K562 (cell line): ENCODE measurements at regions not wholly inside any gene's neighbourhood (a gene's known extent, or its start where the extent isn't known, plus 50 kb on each side); places are given as distances from the start of the nearest gene placed in this dataset.

Source experiments
- ATAC-seq: fragments of 200-7000 bp; cut with Tn5 transposase; 3 replicates; pipeline ENCODE4 v1.9.1; 2020; ENCODE audit warnings: moderate library complexity
- BruUV-seq: library from RNA; stranded (reverse); fragments of 400-500 nt; replicated peaks from 2 replicates; lab custom pipeline; 2021; lab: Mats Ljungman, UMichigan
- CTCF ChIA-PET: fragments of 300-600 bp; formaldehyde crosslinking; extraction: SDS; loops from one replicate; lab custom pipeline; 2021; ENCODE audit warnings: low intra/inter-chr PET ratio; lab: Yijun Ruan, JAX
- POLR2A ChIA-PET: fragments of 300-600, 350-650 bp; sonication (Branson Sonifier 250); formaldehyde crosslinking; extraction: SDS; loops from one replicate; lab custom pipeline; 2021; ENCODE audit warnings: antibody characterized with exemption, inconsistent platforms; lab: Yijun Ruan, JAX
- DNase-seq, 4 experiments: peaks; one replicate each; pipeline versions ENCODE4 v3.0.0 to v3.0.0-alpha.2; 2011 to 2018; ENCODE audit warnings: low spot score in 3 of 4, mixed read lengths in 3 of 4; ENCODE audit errors: extremely low read depth in 1 of 4
- FAIRE-seq: peaks from 2 replicates; lab custom pipeline; 2011; peaks lifted over from hg19 to GRCh38; lab: Jason Lieb, UNC
- H2AFZ ChIP-seq: 2 replicates; pipeline ENCODE4 v1.6.0; 2011; ENCODE audit warnings: low read depth, low read length, control low read depth, inconsistent platforms
- H3K27ac ChIP-seq: fragments of 200-600 bp; 3 replicates; pipeline ENCODE4 v1.8.0; 2011; ENCODE audit warnings: low read depth, mild to moderate bottlenecking, control low read depth, inconsistent platforms, low read length, moderate library complexity, mixed read lengths; ENCODE audit errors: extremely low read depth
- H3K27me3 ChIP-seq, 2 experiments: fragments of 300-600 bp in 1 of 2; 2 replicates in 1 of 2; 3 replicates in 1 of 2; pipeline versions ENCODE4 v1.6.0 to v1.8.0; 2011; ENCODE audit warnings: inconsistent platforms in 2 of 2, low read length in 2 of 2, mild to moderate bottlenecking in 1 of 2, mixed read lengths in 1 of 2, moderate library complexity in 1 of 2; ENCODE audit not compliant: control insufficient read depth in 2 of 2, insufficient read depth in 2 of 2
- H3K36me3 ChIP-seq: fragments of 300-600 bp; 3 replicates; pipeline ENCODE4 v1.8.0; 2011; ENCODE audit warnings: mild to moderate bottlenecking, low read length, inconsistent platforms; ENCODE audit not compliant: control insufficient read depth, insufficient read depth
- H3K4me1 ChIP-seq, 2 experiments: fragments of 200-600 bp in 1 of 2; replicated peaks in 1 of 2; 2 replicates in 1 of 2; 3 replicates in 1 of 2; pipeline versions ENCODE4 v1.5.1 to v1.8.0; 2011; ENCODE audit warnings: inconsistent platforms in 2 of 2, low read length in 2 of 2, mild to moderate bottlenecking in 1 of 2, mixed read lengths in 1 of 2, moderate library complexity in 1 of 2; ENCODE audit not compliant: control insufficient read depth in 2 of 2, insufficient read depth in 2 of 2
- H3K4me2 ChIP-seq: 2 replicates; pipeline ENCODE4 v1.6.1; 2011; ENCODE audit warnings: low read length, control low read depth, inconsistent platforms, mixed read lengths; ENCODE audit not compliant: insufficient read depth
- H3K4me3 ChIP-seq: fragments of 200-600 bp; sonication (generic), shearing (Covaris generic); 2 replicates; pipeline ENCODE4 v1.5.1; 2016; ENCODE audit warnings: control low read depth, inconsistent platforms
- H3K79me2 ChIP-seq: fragments of 200-600 bp; 3 replicates; pipeline ENCODE4 v1.8.0; 2011; ENCODE audit warnings: low read length, inconsistent platforms; ENCODE audit not compliant: control insufficient read depth, insufficient read depth
- H3K9ac ChIP-seq, 2 experiments: 2 replicates each; pipeline versions ENCODE4 v1.6.0 to v1.6.1; 2011; ENCODE audit warnings: low read depth in 2 of 2, low read length in 2 of 2, control low read depth in 1 of 2, inconsistent platforms in 1 of 2, mild to moderate bottlenecking in 1 of 2, mixed read lengths in 1 of 2; ENCODE audit not compliant: insufficient read depth in 1 of 2
- H3K9me1 ChIP-seq: one replicate; pipeline ENCODE4 v1.6.0; 2011; ENCODE audit warnings: inconsistent platforms, mild to moderate bottlenecking, low read length, moderate library complexity; ENCODE audit not compliant: control insufficient read depth, insufficient read depth
- H3K9me3 ChIP-seq: replicated peaks from 2 replicates; pipeline ENCODE4 v1.5.1; 2011; ENCODE audit warnings: low read depth, low read length, inconsistent platforms; ENCODE audit not compliant: control insufficient read depth, insufficient read depth
- H4K20me1 ChIP-seq: replicated peaks from 2 replicates; pipeline ENCODE4 v1.6.1; 2011; ENCODE audit warnings: low read length, inconsistent platforms, mixed read lengths; ENCODE audit not compliant: control insufficient read depth, insufficient read depth
- JUND ChIP-seq, 2 experiments: IDR thresholded peaks; 2 replicates in 1 of 2; 3 replicates in 1 of 2; pipeline ENCODE4 v1.6.1; 2011; ENCODE audit warnings: borderline replicate concordance in 2 of 2, low read depth in 2 of 2, low read length in 2 of 2, improper control_type of control experiment in 1 of 2, missing biosample characterization in 1 of 2, missing genetic modification characterization in 1 of 2, missing genetic modification reagents in 1 of 2
- KAT7 ChIP-seq: sonication (generic); formaldehyde crosslinking; IDR thresholded peaks from 2 replicates; pipeline ENCODE4 v1.8.0; 2022; ENCODE audit warnings: missing genetic modification reagents, mild to moderate bottlenecking, borderline replicate concordance
- MEIS2 ChIP-seq: fragments of 450-650 bp; IDR thresholded peaks from 2 replicates; pipeline ENCODE4 v1.6.1; 2014; ENCODE audit warnings: mild to moderate bottlenecking; ENCODE audit not compliant: partially characterized antibody
- MXI1 ChIP-seq: IDR thresholded peaks from 2 replicates; pipeline ENCODE4 v1.6.1; 2011; ENCODE audit warnings: low read depth, mild to moderate bottlenecking, improper control_type of control experiment, low read length
- POLR3A ChIP-seq: IDR thresholded peaks from 2 replicates; pipeline ENCODE4 v1.6.1; 2011; ENCODE audit warnings: borderline replicate concordance, mild to moderate bottlenecking, moderate library complexity; ENCODE audit not compliant: insufficient read length, insufficient read depth; ENCODE audit errors: extremely low read depth
- PRPF4 ChIP-seq: fragments of 200-400 bp; formaldehyde crosslinking; IDR thresholded peaks from one replicate; pipeline ENCODE4 v1.6.1; 2017; ENCODE audit warnings: low read length, low read depth, mild to moderate bottlenecking; ENCODE audit not compliant: insufficient read depth, poor library complexity, severe bottlenecking
- YY1 ChIP-seq, 3 experiments: IDR thresholded peaks; 2 replicates each; pipeline ENCODE4 v1.6.1; 2011; ENCODE audit warnings: low read length in 2 of 3, mild to moderate bottlenecking in 2 of 3, moderate library complexity in 2 of 3, borderline replicate concordance in 1 of 3, control low read depth in 1 of 3, low read depth in 1 of 3; ENCODE audit not compliant: insufficient read depth in 3 of 3, insufficient replicate concordance in 2 of 3, control insufficient read depth in 1 of 3, insufficient read length in 1 of 3; ENCODE audit errors: extremely low read depth in 1 of 3
- ZNF354B ChIP-seq: fragments of 250-450 bp; sonication (Bioruptor Pico); IDR thresholded peaks from 2 replicates; pipeline ENCODE4 v1.4.0; 2020
- ZNF699 ChIP-seq: fragments of 250-450 bp; sonication (Bioruptor Pico); IDR thresholded peaks from 2 replicates; pipeline ENCODE4 v1.8.0; 2021; ENCODE audit warnings: mild to moderate bottlenecking, moderate library complexity; ENCODE audit not compliant: insufficient replicate concordance
- ZNF766 ChIP-seq: fragments of 200-800 bp; sonication (Bioruptor generic); conservative IDR thresholded peaks from 2 replicates; pipeline ENCODE4 v1.6.1; 2016; ENCODE audit warnings: missing genetic modification characterization, missing compliant biosample characterization
- WGBS: fragments of 100-300 bp; shearing (Covaris generic); methylation state at CpG from one replicate; pipeline ENCODE4 v1.1.6; 2016; ENCODE audit warnings: low coverage, mixed read lengths; ENCODE audit not compliant: insufficient coverage; ENCODE audit errors: missing lambda C conversion rate; 5-methylcytosine and 5-hydroxymethylcytosine counted together
- in situ Hi-C: fragments of 300-500 bp; cut with MboI; formaldehyde crosslinking; loops from 4 replicates; pipeline ENCODE4 v1.15.0; 2018; ENCODE audit warnings: inconsistent platforms, mixed read lengths
- intact Hi-C: fragments of 100-400 bp; cut with micrococcal nuclease; formaldehyde crosslinking; loops from 2 replicates; pipeline ENCODE4 v1.14.2; 2022
- TF ChIP-seq, protein P1 (sequence below): fragments of 450-650 bp; formaldehyde crosslinking; IDR thresholded peaks from 2 replicates; pipeline ENCODE4 v1.4.0; 2022; ENCODE audit warnings: mild to moderate bottlenecking, moderate library complexity

DNA sequence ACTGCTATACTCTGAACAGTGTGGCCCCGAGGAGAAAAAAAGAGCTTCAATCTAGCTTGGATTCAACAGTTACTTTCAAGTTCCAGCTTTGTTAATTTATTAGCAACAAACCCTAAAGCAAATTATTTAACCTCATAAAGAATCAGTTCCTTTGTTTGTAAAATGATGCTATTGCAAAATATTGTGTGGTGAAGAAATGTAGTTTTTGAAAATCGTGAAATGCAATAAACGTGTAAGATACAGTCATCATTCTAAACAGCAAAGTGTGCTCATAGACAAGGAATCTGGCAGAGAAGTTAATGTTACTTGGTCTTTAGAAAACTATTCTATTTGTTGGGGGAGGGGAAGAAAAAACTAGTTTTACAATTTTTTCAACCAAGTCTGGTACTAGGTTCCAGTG, 297.6 kb upstream of the ADGRL4 start (continued):
- TF ChIP-seq, protein P1, sequence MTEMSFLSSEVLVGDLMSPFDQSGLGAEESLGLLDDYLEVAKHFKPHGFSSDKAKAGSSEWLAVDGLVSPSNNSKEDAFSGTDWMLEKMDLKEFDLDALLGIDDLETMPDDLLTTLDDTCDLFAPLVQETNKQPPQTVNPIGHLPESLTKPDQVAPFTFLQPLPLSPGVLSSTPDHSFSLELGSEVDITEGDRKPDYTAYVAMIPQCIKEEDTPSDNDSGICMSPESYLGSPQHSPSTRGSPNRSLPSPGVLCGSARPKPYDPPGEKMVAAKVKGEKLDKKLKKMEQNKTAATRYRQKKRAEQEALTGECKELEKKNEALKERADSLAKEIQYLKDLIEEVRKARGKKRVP (CRISPR knock-in tag): no peak
- no peak for TF ChIP-seq KAT7 (CRISPR knock-in tag)
- TF ChIP-seq POLR3A: no peak
- no peak for TF ChIP-seq ZNF354B (CRISPR knock-in tag)
- TF ChIP-seq ZNF766: no peak

DNA sequence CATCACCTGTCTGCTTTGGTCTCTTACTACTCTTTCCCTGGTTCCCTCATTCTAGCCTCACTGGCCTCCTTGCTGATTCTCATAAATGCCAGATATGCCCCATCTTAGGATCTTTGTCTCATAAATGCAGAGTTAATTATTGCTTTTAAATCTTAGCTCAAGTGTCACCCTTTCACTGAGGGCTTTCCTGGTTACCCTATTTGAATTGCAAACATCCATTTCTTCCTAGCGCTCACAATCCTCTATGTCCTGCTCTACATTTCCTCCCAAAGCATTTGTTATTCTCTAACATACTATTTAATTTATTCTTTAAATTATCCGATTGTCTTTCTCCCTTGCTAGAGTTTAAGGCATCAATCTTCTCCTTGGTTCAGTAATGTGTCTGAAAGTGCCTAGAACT, 296.5 kb upstream of the ADGRL4 start:
- no peak overlapping the region for H3K27ac ChIP-seq
- H3K9me1 ChIP-seq: no peaks in the 10 kb centered on the region
- H3K4me1 ChIP-seq: no peaks in the 10 kb centered on the region
- no peaks in the 10 kb centered on the region for H4K20me1 ChIP-seq
- H3K4me2 ChIP-seq: no peak overlapping the region
- no peaks in the 10 kb centered on the region for H3K79me2 ChIP-seq
- BruUV-seq: no TSS peak
- H2AFZ ChIP-seq: no peak overlapping the region
- H3K4me3 ChIP-seq: no peak overlapping the region
- in situ Hi-C loops: no loop called here
- ChIA-PET CTCF (no interaction called here), POLR2A (no interaction called here)
- no peaks in the 10 kb centered on the region for H3K27me3 ChIP-seq
- WGBS: 0% methylated on average over 2 of the region's 2 CpGs
- no peak for FAIRE-seq
- no peak for TF ChIP-seq JUND (IDR thresholded peaks at IDR 0.05; ENCODE audit: borderline replicate concordance, low read depth, low read length)
- no peak for TF ChIP-seq JUND (tag; IDR thresholded peaks at IDR 0.05; ENCODE audit: borderline replicate concordance, low read depth, low read length)
- no peak for TF ChIP-seq MXI1
- no peak for TF ChIP-seq YY1 (IDR thresholded peaks at IDR 0.05; ENCODE audit: borderline replicate concordance in 1 of 3, control insufficient read depth in 1 of 3, extremely low read depth in 1 of 3, insufficient read depth in 3 of 3, insufficient read length in 1 of 3, insufficient replicate concordance in 2 of 3, low read depth in 1 of 3, low read length in 2 of 3)
- no peak for TF ChIP-seq MEIS2
- TF ChIP-seq ZNF699 (CRISPR knock-in tag): no peak
- no peak for TF ChIP-seq PRPF4
- TF ChIP-seq, all 486 proteins: peak for 0
- H3K36me3 ChIP-seq: no peaks in the 10 kb centered on the region
- no peak for DNase-seq
- no peaks in the 10 kb centered on the region; the same call in 1 of the 2 replicates for H3K9me3 ChIP-seq
- intact Hi-C loops: no loop called here
- no peak overlapping the region for H3K9ac ChIP-seq
- no peak for ATAC-seq
